ENCODE measurements at regions not wholly inside any gene's neighbourhood (a gene's known extent, or its start where the extent isn't known, plus 50 kb on each side); places are given as distances from the start of the nearest gene placed in this dataset.

- no peak for DNase-seq
These were observed 567.9 kb downstream of the EPHA5 start for GRCh38 chr4:65102419-65102818.

GRCh38 chr4:65096630-65097029 is 573.7 kb downstream of the EPHA5 start:
- DNase-seq, result no peak

- DNase-seq, result no peak
These were observed 580.6 kb downstream of the EPHA5 start for GRCh38 chr4:65089666-65090065.

- no peak for DNase-seq
These were observed 587.2 kb downstream of the EPHA5 start for GRCh38 chr4:65083076-65083475.

- DNase-seq, result no peak
These were observed 598.7 kb downstream of the EPHA5 start for GRCh38 chr4:65071564-65071963.

- no peak for DNase-seq
These were observed 601.1 kb downstream of the EPHA5 start for GRCh38 chr4:65069177-65069576.

GRCh38 chr4:65066106-65066505 is 604.2 kb downstream of the EPHA5 start:
- DNase-seq, result no peak

GRCh38 chr4:65063601-65064000 is 606.7 kb downstream of the EPHA5 start:
- no peak for DNase-seq

- no peak for DNase-seq
These were observed 619.5 kb downstream of the EPHA5 start for GRCh38 chr4:65050786-65051185.

GRCh38 chr4:65046192-65047133 is 623.8 kb downstream of the EPHA5 start:
- DNase-seq, result no peak

GRCh38 chr4:65033899-65034298 is 624.6 kb upstream of the TECRL start:
- DNase-seq, result no peak

- DNase-seq, result no peak
These were observed 619.3 kb upstream of the TECRL start for GRCh38 chr4:65028592-65028991.

GRCh38 chr4:65023883-65024670 is 614.8 kb upstream of the TECRL start:
- no peak for DNase-seq

GRCh38 chr4:65023081-65023480 is 613.8 kb upstream of the TECRL start:
- no peak for DNase-seq

GRCh38 chr4:65021737-65022136 is 612.5 kb upstream of the TECRL start:
- no peak for DNase-seq

GRCh38 chr4:65021149-65021548 is 611.9 kb upstream of the TECRL start:
- no peak for DNase-seq

GRCh38 chr4:65019775-65020174 is 610.5 kb upstream of the TECRL start:
- DNase-seq, result no peak

GRCh38 chr4:65018313-65018712 is 609.1 kb upstream of the TECRL start:
- no peak for DNase-seq

- DNase-seq, result no peak
These were observed 604.8 kb upstream of the TECRL start for GRCh38 chr4:65014078-65014477.

GRCh38 chr4:65007841-65008439 is 598.7 kb upstream of the TECRL start:
- DNase-seq, result peak; percentile 28 to 38

- DNase-seq, result no peak
These were observed 565.9 kb upstream of the TECRL start for GRCh38 chr4:64975177-64975576.

GRCh38 chr4:64969081-64969480 is 559.8 kb upstream of the TECRL start:
- no peak for DNase-seq

GRCh38 chr4:64967286-64967685 is 558.0 kb upstream of the TECRL start:
- no peak for DNase-seq

GRCh38 chr4:64960516-64960915 is 551.3 kb upstream of the TECRL start:
- no peak for DNase-seq

Data from AML-193 (cell line).